GM12874 (cell line): ENCODE measurements at regions not wholly inside any gene's neighbourhood (a gene's known extent, or its start where the extent isn't known, plus 50 kb on each side); places are given as distances from the start of the nearest gene placed in this dataset.

Experiments used
- TF ChIP-seq, protein P1 (sequence below): IDR thresholded peaks from 2 replicates; pipeline ENCODE4 v1.5.1; 2011; ENCODE audit warnings: low read depth, mild to moderate bottlenecking, control low read depth, low read length, moderate library complexity; ENCODE audit not compliant: insufficient read depth

DNA sequence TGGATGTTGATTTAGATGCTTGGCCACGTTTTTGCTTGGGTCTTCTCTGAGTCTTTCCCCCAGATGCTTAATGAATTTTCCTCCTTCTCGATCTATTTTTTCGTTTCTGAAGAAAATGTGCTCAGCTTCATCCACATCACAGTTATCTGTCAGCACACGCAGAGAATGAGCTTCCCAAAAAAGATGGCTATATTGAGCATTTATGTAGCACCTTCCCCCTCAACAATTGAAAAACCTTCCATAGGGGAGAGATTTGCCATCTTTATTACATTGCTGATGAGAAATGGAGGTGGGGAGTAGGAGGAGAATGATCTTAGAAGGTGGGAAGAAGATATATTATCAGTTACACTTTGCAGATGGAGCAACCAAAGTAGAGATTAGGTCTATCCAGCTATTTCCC, 228.1 kb upstream of the PHYHIPL start:
- TF ChIP-seq, protein P1, sequence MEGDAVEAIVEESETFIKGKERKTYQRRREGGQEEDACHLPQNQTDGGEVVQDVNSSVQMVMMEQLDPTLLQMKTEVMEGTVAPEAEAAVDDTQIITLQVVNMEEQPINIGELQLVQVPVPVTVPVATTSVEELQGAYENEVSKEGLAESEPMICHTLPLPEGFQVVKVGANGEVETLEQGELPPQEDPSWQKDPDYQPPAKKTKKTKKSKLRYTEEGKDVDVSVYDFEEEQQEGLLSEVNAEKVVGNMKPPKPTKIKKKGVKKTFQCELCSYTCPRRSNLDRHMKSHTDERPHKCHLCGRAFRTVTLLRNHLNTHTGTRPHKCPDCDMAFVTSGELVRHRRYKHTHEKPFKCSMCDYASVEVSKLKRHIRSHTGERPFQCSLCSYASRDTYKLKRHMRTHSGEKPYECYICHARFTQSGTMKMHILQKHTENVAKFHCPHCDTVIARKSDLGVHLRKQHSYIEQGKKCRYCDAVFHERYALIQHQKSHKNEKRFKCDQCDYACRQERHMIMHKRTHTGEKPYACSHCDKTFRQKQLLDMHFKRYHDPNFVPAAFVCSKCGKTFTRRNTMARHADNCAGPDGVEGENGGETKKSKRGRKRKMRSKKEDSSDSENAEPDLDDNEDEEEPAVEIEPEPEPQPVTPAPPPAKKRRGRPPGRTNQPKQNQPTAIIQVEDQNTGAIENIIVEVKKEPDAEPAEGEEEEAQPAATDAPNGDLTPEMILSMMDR: no peak

DNA sequence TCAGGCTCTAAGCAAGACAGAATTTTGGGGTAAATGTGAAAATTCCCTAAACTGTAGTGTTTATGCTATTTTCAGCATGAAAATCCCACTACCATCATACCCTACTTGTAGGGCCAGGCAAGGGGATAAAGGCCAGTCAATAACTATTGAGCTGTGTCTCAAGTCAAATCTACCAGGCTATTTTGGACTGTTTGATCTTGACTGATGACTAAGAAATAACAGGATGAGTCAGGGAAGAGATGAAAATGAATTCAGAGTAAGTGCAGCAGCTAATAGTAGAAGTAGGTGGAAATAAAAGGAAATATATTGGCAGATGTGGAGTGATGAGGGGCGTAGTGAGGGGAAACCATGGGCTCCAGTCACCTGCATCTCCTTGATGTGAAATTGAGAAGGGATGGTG, 225.8 kb upstream of the PHYHIPL start:
- TF ChIP-seq, protein P1: no peak

DNA sequence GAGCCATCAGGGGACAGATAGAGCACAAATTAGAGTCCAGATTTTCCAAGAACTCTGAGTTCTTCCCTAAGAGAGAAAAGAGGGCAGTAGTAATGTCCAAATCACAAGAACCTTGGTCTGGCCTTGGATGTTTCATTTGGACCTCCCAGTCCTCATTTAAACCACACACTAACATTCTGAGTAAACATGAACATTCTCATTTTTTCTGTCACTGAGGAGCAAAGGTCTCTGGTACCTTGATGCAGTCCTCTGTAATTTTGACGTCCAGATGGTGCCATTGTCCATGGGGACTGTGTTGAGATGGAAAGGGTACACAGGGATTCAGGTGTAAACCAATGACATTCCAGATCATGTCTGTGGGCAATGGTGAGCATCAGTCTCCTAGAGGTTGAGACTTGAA, 225.4 kb upstream of the PHYHIPL start:
- TF ChIP-seq, protein P1: no peak

DNA sequence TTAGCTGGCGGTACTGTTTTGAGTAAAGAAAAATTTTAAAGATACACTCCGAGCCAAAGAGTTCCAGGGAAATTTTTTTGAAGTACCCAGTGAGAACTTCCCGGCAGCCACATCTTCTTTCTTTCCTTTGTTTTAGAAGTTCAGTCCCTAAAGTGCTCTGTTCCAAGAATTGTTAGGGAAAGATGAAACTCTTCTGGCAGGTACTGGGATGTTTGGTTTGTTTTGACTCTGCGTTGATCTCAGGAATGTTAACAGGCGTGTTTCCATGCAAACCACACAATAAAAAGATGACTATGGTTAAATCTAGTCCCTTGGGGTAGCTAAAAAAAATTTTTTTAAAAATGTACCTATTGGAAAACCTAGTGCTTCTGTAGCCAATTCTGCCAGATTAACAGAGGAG, 224.7 kb upstream of the PHYHIPL start:
- TF ChIP-seq, protein P1: no peak

DNA sequence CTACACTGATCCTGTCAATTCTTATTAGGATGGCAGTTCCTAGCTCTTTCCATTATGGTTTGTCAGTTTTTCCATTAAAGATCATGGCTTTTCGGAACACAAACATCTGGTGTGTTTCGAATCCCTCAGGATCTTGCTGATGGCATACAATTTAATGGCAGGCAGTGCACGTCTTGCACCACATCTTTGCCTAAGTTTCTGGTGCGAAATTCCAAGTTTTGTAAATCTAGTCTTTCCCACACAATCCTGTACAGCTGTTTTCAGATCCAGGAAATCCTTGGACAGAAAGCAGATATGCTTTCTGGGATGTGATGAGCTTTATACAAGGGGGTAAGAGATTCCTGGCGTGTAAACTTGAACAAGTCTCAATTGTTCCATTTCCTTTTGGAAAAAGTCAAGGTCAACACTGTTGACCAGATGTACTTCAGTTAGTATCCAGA, 224.3 kb upstream of the PHYHIPL start:
- TF ChIP-seq, protein P1: no peak

DNA sequence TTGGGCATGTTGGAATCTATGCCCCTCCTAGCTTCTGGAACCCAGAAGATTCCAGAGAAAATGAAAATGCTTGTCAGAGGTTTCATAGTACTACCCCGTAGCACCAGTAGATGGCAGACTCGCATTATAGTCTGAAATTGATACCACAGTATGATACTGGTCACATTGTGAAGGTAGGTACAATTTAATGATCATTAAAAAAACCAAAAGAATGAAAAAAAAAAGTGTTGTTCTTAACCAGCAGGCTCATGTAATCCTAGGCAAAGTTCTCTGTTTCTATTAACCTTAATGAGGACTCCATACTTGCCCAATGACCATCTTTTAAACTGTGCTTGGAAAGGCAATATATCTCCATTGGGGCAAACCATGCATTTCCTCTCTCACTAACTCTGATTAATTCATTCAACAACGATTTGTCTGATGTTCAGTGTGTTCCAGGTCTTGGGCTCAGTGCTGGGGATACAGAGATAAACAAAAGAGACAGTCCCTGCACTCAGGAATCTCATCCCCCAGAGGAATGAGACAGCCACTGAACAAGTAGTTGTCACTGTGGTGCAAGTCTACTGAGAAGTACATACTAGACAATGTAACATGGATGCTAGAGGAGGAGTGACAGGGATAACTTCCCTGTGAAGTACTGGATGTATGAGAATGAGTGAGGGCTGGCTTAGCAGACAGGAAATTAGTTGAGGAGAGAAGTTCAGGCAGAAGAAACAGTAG, 223.5 kb upstream of the PHYHIPL start:
- TF ChIP-seq, protein P1: peak; percentile 62; the same call in 1 of the 2 replicates

DNA sequence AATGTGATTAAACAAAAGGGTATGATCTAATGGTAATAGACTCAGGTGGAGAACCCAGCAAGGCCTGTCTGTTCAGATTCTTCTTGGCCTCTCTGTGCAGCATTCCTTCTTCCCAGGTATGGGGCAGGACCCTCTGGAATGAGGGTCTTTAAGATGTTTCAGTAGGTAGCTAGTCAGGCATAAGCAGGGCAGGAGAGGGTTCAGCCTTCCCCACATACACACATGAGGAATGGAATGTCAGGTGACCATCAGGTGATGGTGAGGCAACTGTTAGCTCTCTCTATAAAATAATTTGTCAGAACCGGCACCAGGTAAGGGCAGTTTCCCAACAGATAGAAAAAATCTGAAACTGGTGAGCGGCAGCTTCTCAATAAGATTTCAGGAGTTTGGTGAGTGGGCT, 222.3 kb upstream of the PHYHIPL start:
- TF ChIP-seq, protein P1: no peak
